LNCAP (cell line): ENCODE measurements at regions not wholly inside any gene's neighbourhood (a gene's known extent, or its start where the extent isn't known, plus 50 kb on each side); places are given as distances from the start of the nearest gene placed in this dataset.

ENCODE experiments used
- TF ChIP-seq, protein P1 (sequence below): fragments of 450-650 bp; IDR thresholded peaks from 2 replicates; pipeline ENCODE4 v1.5.1; 2017; ENCODE audit warnings: mild to moderate bottlenecking

DNA sequence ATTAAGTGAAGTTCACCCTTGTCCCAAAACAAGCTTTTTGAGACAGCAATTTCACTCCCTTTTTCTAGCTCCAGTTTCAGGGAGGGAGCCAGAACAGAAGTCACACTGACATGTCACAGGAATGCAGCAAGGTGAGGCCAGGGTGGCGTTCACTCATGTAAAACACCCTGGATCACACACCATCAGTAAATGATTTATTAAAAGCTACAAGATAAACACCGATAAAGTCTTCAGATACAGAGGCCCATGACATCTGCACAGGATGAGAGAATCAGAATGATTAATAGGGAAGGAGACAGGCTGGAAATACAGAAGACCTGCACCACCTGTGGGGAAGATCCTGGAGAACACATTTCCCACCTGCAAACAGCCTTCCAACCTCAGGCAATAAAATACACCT, 77.5 kb upstream of the DYNLRB2 start:
- TF ChIP-seq, protein P1, sequence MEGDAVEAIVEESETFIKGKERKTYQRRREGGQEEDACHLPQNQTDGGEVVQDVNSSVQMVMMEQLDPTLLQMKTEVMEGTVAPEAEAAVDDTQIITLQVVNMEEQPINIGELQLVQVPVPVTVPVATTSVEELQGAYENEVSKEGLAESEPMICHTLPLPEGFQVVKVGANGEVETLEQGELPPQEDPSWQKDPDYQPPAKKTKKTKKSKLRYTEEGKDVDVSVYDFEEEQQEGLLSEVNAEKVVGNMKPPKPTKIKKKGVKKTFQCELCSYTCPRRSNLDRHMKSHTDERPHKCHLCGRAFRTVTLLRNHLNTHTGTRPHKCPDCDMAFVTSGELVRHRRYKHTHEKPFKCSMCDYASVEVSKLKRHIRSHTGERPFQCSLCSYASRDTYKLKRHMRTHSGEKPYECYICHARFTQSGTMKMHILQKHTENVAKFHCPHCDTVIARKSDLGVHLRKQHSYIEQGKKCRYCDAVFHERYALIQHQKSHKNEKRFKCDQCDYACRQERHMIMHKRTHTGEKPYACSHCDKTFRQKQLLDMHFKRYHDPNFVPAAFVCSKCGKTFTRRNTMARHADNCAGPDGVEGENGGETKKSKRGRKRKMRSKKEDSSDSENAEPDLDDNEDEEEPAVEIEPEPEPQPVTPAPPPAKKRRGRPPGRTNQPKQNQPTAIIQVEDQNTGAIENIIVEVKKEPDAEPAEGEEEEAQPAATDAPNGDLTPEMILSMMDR = no peak

DNA sequence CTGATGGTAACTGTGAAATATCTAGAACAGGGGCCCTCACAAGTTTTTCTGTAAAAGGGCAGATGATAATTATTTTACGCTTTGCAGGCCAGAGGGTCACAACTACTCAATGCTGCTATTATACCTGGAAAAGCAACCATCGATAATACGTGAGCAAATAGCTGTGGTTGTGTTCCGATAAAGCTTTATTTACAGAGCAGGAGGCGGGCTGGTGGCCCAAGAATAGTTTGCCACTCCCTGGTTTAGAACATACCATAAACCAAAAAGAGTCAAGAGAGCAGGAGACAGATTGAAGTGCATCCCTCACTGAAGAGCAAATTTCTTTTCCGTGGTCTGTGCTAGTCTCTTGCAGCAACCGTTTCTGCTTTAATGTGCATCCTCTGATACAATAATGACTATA, 77.9 kb upstream of the DYNLRB2 start:
- TF ChIP-seq, protein P1 = no peak

DNA sequence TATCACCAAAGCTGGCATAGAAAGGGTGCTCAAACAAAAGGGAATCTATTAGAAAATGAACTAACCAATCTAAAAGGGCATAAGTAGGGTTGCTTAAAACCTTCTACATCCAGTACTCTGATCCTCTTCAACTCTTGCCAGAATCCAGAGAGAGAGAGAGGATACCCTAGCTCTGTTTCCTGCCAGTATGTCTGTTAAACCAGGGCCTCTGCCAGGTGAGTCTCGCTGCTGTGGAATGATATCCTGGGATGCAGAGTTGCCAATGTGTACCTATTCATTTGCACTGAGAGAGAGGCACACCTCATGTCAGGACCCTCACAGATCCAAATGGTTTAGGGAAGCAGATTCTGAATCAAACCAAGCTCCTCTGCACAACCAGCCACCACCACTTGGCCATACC, 79.8 kb upstream of the DYNLRB2 start:
- TF ChIP-seq, protein P1 = no peak

DNA sequence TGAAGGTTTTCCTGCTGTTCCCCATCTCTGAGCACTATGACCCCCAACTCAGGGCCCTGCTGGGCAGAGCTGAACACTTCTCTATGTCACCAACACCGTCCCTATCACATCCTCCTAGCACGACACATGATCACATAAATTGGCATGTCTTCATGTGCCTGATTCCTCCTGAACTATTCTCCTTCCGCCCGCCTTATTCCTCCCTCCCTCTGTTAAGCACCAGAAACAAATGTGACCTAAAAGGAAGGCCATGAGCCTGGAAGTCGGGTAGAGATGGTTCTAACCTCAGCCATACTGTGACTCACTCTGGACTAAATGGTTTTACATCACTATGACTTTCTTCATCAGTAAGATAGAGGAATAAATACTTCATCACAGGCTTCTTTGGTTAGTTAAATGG, 80.8 kb upstream of the DYNLRB2 start:
- TF ChIP-seq, protein P1 = no peak

DNA sequence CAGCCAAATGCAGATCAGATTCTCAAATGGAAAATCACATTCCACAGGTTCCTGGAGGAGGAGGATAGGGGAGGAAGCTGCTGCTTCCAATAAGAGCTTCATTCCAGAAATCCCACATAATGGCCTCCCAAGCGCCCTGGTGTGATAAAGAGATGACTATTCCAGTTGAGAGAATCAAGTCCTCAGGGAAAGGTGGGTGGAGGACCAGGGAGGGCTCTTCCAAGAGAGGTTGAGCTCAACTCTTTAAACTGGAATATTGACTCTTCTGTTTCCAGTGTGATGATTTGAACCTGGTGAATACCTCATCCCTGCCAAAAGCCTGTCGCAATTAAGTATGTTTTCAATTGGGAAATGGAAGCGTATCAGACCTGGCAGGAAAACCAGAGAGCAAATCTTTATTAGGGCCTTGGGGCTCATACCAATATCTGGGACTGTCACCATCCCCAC, 81.4 kb upstream of the DYNLRB2 start:
- TF ChIP-seq, protein P1 = no peak

DNA sequence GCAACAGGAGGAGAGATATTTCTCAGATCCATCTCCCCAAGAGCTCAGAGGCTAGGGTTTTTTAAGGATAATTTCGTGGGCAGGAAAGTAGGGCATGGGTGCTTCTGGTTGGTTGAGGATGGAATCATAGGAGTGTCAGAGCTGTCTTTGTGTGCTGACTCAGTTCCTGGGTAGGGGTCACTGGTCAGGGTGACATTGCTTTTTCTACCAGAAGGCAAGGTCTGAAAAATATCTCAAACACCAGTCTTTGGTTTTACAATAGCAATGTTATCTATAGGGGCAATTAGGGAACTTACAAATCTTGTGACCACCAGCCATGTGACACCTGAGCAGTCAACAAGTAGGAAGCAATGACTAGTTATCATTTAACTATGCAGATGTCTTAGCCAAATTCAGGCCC, 82.9 kb upstream of the DYNLRB2 start:
- TF ChIP-seq, protein P1 = no peak

DNA sequence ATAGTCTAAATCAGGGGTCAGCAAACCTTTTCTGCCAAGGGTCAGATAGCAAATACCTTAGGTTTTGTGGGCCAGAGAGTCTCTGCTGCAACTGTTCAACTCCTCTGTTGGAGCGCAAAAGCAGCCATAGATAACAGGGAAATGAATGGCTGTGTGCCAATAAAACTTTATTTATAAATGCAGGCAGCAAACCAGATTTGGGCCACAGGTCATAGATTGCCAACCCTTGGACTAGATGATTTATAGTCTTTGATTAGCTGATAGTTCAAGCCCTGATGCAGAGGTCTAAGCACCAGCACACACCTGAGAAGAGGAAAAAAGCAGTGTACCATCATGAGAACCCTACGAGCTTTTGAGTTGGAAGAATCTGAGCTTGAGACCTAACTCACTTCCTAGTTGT, 86.0 kb upstream of the DYNLRB2 start:
- TF ChIP-seq, protein P1 = no peak

DNA sequence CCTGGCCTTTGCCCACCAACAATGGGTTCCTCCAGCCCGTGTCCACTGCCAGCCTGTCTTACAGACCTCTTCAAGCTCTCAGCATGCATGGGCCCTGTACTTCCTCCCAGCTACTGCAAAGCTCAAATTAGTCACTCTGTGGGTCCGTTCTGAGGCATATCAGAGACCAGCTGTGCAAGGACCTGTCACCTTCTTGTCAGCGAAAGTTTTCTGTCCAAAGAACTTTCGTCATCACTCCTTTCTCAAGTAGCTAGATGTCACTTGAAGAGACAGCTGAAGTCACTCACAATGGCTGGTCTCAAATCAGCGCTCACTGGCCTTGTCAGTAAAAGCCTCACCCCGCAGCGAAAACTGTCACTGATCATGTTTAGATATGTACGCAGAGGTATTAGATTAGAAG, 91.4 kb upstream of the DYNLRB2 start:
- TF ChIP-seq, protein P1 = no peak
